ENCODE measurements at regions not wholly inside any gene's neighbourhood (a gene's known extent, or its start where the extent isn't known, plus 50 kb on each side); places are given as distances from the start of the nearest gene placed in this dataset.

DNA sequence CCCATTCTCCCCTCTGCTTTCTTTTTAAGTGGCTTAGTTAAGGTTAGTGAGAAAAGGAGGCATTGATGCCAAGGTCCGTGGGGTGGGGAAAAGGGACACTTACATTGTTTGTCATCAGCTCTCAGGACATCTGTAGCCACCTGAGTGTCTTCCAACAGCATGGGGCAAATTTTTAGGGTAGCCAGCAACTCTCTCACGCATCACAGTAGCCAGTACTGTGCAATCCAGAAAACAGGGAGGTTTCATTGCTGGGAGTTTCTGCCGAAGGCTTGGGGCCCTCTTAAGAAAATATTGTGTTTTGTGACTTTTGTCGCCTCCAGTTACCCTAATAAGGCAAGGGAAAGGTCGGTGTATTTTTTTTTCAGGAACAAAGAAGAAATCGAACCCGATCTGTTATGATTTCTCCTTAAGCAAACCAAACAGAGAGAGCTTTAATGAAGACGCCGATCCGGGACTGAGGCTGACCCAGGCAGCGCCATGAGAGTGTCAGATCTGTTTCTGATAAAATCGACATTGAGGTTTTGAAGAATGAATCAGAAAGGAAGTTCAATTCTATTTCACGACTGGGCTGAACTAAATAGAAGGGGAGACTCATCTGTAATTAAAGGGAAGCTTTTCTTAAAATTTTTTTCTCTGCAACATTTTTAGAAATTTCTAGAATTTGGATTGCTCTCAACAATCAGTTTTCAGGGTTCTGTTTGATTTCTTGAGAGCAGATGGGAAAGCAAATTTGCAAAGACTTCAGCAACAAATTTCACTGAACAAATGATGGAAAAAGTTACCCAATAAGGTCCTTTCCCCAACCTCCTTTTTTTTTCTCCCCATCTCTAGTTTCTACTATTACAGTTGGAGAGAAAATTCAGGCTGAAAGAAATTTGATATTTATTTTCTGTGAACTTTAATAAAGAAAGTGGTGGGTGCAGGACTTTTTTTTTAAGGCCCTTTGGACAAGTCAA is 144.7 kb upstream of the IRX3 start:
- no peaks in the 10 kb centered on the region for H3K36me3 ChIP-seq
- no peak overlapping the region for H3K4me2 ChIP-seq
- H4K20me1 ChIP-seq = no peaks in the 10 kb centered on the region
- H3K9me3 ChIP-seq (replicated peaks in 1 of 11) = peaks cover 9 to 27% (median 15%) of the 10 kb centered on the region in 11 experiments; a peak in 16 of 22 replicates
- no peak for TF ChIP-seq Cebpa-rat (IDR thresholded peaks at IDR 0.05)
- H3K4me3 ChIP-seq = no peak overlapping the region
- H3K27ac ChIP-seq = no peak overlapping the region
- no peak overlapping the region for H3K9ac ChIP-seq
- peaks cover 13 to 23% (median 17%) of the 10 kb centered on the region in 11 experiments; a peak in 20 of 22 replicates for H3K27me3 ChIP-seq
- 0 out of 20 replicates have a peak, but pooled peaks cover 0 to 4% (median 0%) of the 10 kb centered on the region in 10 experiments for H3K4me1 ChIP-seq

DNA sequence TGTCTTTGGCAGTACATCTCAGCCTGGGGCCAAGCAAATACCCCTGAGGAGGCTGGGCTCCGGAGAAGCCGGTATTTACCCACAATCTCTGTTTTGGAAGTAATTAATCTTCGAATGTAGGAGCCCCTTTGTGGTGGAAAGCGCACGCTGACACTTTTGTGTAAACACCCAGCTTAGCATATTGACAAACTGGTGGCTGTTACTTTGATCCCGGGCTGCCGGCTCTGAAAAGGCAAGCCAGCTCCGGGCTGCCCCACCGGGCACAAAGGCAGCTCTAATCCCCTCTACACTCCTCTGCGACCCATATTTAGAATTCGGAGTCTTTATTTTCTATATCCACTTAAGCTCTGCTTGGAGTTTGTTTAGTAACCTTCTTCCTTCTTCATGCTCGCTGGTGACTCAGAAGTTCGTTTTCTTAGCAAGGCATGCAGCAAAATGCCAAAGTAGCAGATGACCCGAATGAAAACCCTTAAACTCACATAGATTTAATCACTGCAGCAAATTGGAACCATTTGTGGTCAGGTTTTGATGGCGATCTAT is 144.0 kb upstream of the IRX3 start:
- H3K27ac ChIP-seq = no peak overlapping the region
- no peak overlapping the region for H3K9ac ChIP-seq
- H3K4me2 ChIP-seq = no peak overlapping the region
- no peak for TF ChIP-seq Cebpa-rat (IDR thresholded peaks at IDR 0.05)
- no peak overlapping the region for H3K4me3 ChIP-seq
- H3K4me1 ChIP-seq = no peaks in the 10 kb centered on the region
- H3K36me3 ChIP-seq = no peaks in the 10 kb centered on the region
- peaks cover 9 to 25% (median 15%) of the 10 kb centered on the region in 11 experiments; a peak in 15 of 22 replicates for H3K9me3 ChIP-seq (replicated peaks in 1 of 11)
- no peaks in the 10 kb centered on the region for H4K20me1 ChIP-seq
- peaks cover 13 to 23% (median 17%) of the 10 kb centered on the region in 11 experiments; a peak in 20 of 22 replicates for H3K27me3 ChIP-seq

DNA sequence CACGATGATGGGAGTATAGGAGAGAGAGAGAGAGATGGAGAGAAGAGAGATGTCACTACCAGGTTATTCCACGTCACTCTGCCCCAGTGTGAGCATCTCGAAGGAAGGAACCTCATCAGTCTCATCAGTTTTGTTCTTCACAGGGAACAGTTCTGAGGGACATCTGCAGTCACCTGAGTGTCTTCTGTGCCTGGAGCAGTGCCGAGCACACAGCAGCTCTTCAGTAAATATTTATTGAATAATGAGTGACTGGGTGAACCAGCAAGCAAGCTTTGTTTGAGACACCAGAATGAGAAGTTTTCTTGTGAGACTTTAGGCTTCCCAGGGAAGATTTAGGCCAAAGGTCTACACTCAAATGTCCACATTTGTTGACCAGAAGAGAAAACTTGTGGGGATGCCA is 142.4 kb upstream of the IRX3 start:
- no peak overlapping the region for H3K27ac ChIP-seq
- no peak overlapping the region for H3K4me3 ChIP-seq
- H3K4me2 ChIP-seq = no peak overlapping the region
- H3K4me1 ChIP-seq = no peaks in the 10 kb centered on the region
- no peak for TF ChIP-seq Cebpa-rat (IDR thresholded peaks at IDR 0.05)
- peaks cover 9 to 20% (median 14%) of the 10 kb centered on the region in 11 experiments; a peak in 15 of 22 replicates for H3K9me3 ChIP-seq (replicated peaks in 1 of 11)
- peaks cover 13 to 23% (median 17%) of the 10 kb centered on the region in 11 experiments; a peak in 20 of 22 replicates for H3K27me3 ChIP-seq
- H3K36me3 ChIP-seq = no peaks in the 10 kb centered on the region
- H4K20me1 ChIP-seq = no peaks in the 10 kb centered on the region
- no peak overlapping the region for H3K9ac ChIP-seq

DNA sequence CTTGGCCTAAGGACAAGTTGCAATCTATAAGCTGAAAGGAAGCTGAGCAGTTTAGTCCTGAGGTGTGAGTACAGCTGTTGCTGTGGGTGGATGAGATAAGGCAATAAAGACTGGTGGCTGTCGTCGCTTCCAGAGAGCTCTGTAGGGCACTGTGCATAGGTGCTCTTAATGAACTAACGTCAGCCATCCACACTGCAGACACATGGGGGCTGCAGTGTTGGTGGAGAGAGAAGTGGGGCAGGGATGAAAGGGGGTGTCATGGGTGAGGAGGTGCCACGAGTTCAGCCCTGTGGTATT is 139.9 kb upstream of the IRX3 start:
- Histone ChIP-seq H3K36me3 (no peaks in the 10 kb centered on the region), H3K9me3 (replicated peaks in 1 of 11) (peaks cover 9 to 20% (median 14%) of the 10 kb centered on the region in 11 experiments; a peak in 15 of 22 replicates), H3K27ac (no peak overlapping the region), H3K4me2 (no peak overlapping the region), H3K9ac (no peak overlapping the region), H4K20me1 (no peaks in the 10 kb centered on the region), H3K27me3 (peaks cover 12 to 22% (median 16%) of the 10 kb centered on the region in 11 experiments; a peak in 20 of 22 replicates), H3K4me1 (no peaks in the 10 kb centered on the region), H3K4me3 (no peak overlapping the region)
- TF ChIP-seq Cebpa-rat (IDR thresholded peaks at IDR 0.05) = no peak

DNA sequence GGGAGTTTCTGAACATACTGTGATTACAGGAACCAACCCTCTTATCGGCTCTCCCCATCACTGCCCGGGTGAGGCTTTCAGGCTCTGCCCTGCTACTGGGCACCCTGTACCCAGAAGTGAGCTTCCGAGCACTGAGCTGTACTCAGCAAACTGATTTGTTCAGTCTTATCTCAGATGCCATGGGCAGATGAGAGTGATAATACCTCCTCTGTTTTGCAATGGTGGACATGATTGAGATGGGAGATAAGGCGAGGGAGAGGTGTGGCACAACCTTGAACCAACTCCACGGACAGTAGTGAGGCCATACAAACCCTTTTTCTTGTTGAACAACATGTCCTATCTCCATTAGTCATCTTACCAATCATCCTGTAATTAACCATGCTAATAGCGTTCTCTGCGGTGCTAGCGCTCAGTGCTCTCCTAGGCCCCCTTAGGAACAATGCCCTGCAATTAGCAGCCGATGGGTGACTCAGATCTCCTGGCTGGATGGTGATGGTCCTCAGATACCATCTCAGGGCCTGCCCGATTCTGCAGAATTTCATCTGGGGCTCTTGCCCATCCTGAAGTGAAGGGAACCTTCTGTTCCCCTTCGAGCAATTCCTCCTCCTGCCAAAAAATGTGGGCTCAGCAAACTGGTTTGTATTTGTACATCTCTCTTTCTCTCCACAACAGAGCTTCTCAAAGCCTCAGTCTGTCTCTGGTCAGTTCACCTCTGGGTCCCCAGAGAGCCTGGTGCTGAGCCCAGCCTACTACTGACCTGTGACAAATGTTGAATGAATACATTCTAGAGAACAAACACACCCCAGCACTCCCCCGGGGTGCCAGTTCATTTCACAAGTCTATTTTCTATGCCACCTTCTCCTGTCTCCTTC is 139.3 kb upstream of the IRX3 start:
- H3K4me2 ChIP-seq = no peak overlapping the region
- no peak overlapping the region for H3K27ac ChIP-seq
- H3K36me3 ChIP-seq = no peaks in the 10 kb centered on the region
- no peaks in the 10 kb centered on the region for H3K4me1 ChIP-seq
- peaks cover 9 to 18% (median 14%) of the 10 kb centered on the region in 11 experiments; a peak in 15 of 22 replicates for H3K9me3 ChIP-seq (replicated peaks in 1 of 11)
- H3K4me3 ChIP-seq = no peak overlapping the region
- TF ChIP-seq Cebpa-rat (IDR thresholded peaks at IDR 0.05) = no peak
- no peak overlapping the region for H3K9ac ChIP-seq
- H3K27me3 ChIP-seq = peaks cover 6 to 16% (median 11%) of the 10 kb centered on the region in 11 experiments; a peak in 20 of 22 replicates
- H4K20me1 ChIP-seq = no peaks in the 10 kb centered on the region

DNA sequence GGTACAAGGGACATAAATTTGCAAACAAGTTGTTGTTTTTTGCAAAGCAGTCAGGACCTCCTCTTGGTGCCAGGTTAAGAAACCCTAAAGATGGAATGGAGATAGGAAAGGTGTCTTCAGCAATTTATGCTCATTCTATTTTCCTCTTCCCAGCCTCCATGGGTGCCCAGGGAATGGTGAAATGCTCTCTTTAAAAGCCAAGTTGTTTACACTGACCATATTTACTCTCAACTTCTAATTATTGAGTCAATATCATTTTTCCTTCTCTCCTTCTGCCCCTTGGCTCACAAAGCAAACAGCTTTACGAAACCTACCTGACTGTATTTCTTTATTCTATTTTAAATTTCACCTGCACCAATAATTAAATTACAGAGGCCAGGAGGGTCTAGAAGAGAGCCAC is 138.5 kb upstream of the IRX3 start:
- no peak overlapping the region for H3K27ac ChIP-seq
- TF ChIP-seq Cebpa-rat (IDR thresholded peaks at IDR 0.05) = no peak
- peaks cover 0 to 7% (median 2%) of the 10 kb centered on the region in 11 experiments; a peak in 13 of 22 replicates for H3K27me3 ChIP-seq
- H3K4me1 ChIP-seq = no peaks in the 10 kb centered on the region
- peaks cover 7 to 10% (median 8%) of the 10 kb centered on the region in 11 experiments; a peak in 14 of 22 replicates for H3K9me3 ChIP-seq (replicated peaks in 1 of 11)
- H3K4me3 ChIP-seq = no peak overlapping the region
- no peaks in the 10 kb centered on the region for H4K20me1 ChIP-seq
- H3K9ac ChIP-seq = no peak overlapping the region
- no peak overlapping the region for H3K4me2 ChIP-seq
- no peaks in the 10 kb centered on the region for H3K36me3 ChIP-seq

GRCh38 chr16:54424043-54424451 is 137.5 kb upstream of the IRX3 start:
- TF ChIP-seq Cebpa-rat (IDR thresholded peaks at IDR 0.05) = no peak
- Histone ChIP-seq H3K4me2 (no peak overlapping the region), H3K27ac (no peak overlapping the region)

DNA sequence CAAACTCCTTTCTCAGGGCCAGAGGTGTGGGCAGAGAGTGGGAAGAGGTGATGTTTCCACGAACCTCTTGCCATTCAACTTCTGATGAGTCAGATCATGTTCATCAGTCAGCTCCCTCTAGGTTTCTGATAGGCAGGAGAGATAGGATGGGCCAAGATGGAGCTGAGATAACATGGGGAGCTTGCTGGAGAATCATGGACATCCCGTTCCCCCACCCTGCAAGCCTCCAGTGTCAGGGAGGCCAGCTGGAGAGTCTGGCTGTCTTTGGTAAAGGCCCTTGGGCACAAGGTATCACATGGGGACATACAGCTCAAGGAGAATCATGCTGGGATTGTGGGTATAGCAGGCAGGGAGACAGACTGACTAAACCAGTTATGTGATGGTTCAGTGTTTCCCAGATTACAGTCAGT is 136.0 kb upstream of the IRX3 start:
- no peaks in the 10 kb centered on the region for H3K4me1 ChIP-seq
- no peaks in the 10 kb centered on the region for H3K9me3 ChIP-seq (replicated peaks in 1 of 11)
- H3K36me3 ChIP-seq = no peaks in the 10 kb centered on the region
- no peak overlapping the region for H3K27ac ChIP-seq
- no peak overlapping the region for H3K9ac ChIP-seq
- TF ChIP-seq Cebpa-rat (IDR thresholded peaks at IDR 0.05) = no peak
- no peak overlapping the region for H3K4me3 ChIP-seq
- no peaks in the 10 kb centered on the region for H4K20me1 ChIP-seq
- no peak overlapping the region for H3K4me2 ChIP-seq
- no peaks in the 10 kb centered on the region for H3K27me3 ChIP-seq

More at GRCh38 chr16:54424043-54424451, 137.5 kb upstream of the IRX3 start:
- Histone ChIP-seq H4K20me1 (no peaks in the 10 kb centered on the region), H3K4me1 (no peaks in the 10 kb centered on the region), H3K9ac (no peak overlapping the region), H3K27me3 (no peaks in the 10 kb centered on the region), H3K9me3 (replicated peaks in 1 of 11) (no peaks in the 10 kb centered on the region; a peak in 1 of 22 replicates), H3K36me3 (no peaks in the 10 kb centered on the region), H3K4me3 (no peak overlapping the region)

GRCh38 chr16:54422159-54422558 is 135.6 kb upstream of the IRX3 start:
- Histone ChIP-seq H4K20me1 (no peaks in the 10 kb centered on the region), H3K27ac (no peak overlapping the region), H3K4me1 (no peaks in the 10 kb centered on the region), H3K36me3 (no peaks in the 10 kb centered on the region), H3K9me3 (replicated peaks in 1 of 11) (no peaks in the 10 kb centered on the region), H3K9ac (no peak overlapping the region), H3K27me3 (no peaks in the 10 kb centered on the region), H3K4me3 (no peak overlapping the region), H3K4me2 (no peak overlapping the region)
- TF ChIP-seq Cebpa-rat (IDR thresholded peaks at IDR 0.05) = no peak
